H1 (cell line): ENCODE measurements at regions not wholly inside any gene's neighbourhood (a gene's known extent, or its start where the extent isn't known, plus 50 kb on each side); places are given as distances from the start of the nearest gene placed in this dataset.

Experiments used
- CHD2 ChIP-seq: IDR thresholded peaks from 2 replicates; pipeline ENCODE4 v1.6.1; 2012; ENCODE audit warnings: low read length, improper control_type of control experiment
- EP300 ChIP-seq, 2 experiments: IDR thresholded peaks; 1 replicate in 1 of 2; 2 replicates in 1 of 2; pipeline ENCODE4 v1.6.1; 2011 to 2012; ENCODE audit warnings: low read depth in 2 of 2, low read length in 2 of 2, mild to moderate bottlenecking in 2 of 2, borderline replicate concordance in 1 of 2, inconsistent platforms in 1 of 2, moderate library complexity in 1 of 2
- JUN ChIP-seq: IDR thresholded peaks from 2 replicates; pipeline ENCODE4 v1.6.1; 2011; ENCODE audit warnings: low read depth, mild to moderate bottlenecking, improper control_type of control experiment, low read length
- JUND ChIP-seq: IDR thresholded peaks from 2 replicates; pipeline ENCODE4 v1.6.1; 2011; ENCODE audit warnings: mild to moderate bottlenecking, improper control_type of control experiment, low read length
- SIRT6 ChIP-seq: IDR thresholded peaks from one replicate; pipeline ENCODE4 v1.7.1; 2012; ENCODE audit warnings: low read length, inconsistent platforms
- TF ChIP-seq, protein P1 (sequence below): IDR thresholded peaks from 2 replicates; pipeline ENCODE4 v1.6.1; 2011; ENCODE audit warnings: low read length, improper control_type of control experiment
- TF ChIP-seq, protein P2 (sequence below), 3 experiments: IDR thresholded peaks; 1 replicate in 2 of 3; 2 replicates in 1 of 3; pipeline versions ENCODE4 v1.5.1 to v1.6.1; 2011; ENCODE audit warnings: low read length in 3 of 3, mild to moderate bottlenecking in 3 of 3, inconsistent platforms in 2 of 3, low read depth in 1 of 3, moderate library complexity in 1 of 3; ENCODE audit not compliant: insufficient read depth in 1 of 3; ENCODE audit errors: control extremely low read depth in 1 of 3

DNA sequence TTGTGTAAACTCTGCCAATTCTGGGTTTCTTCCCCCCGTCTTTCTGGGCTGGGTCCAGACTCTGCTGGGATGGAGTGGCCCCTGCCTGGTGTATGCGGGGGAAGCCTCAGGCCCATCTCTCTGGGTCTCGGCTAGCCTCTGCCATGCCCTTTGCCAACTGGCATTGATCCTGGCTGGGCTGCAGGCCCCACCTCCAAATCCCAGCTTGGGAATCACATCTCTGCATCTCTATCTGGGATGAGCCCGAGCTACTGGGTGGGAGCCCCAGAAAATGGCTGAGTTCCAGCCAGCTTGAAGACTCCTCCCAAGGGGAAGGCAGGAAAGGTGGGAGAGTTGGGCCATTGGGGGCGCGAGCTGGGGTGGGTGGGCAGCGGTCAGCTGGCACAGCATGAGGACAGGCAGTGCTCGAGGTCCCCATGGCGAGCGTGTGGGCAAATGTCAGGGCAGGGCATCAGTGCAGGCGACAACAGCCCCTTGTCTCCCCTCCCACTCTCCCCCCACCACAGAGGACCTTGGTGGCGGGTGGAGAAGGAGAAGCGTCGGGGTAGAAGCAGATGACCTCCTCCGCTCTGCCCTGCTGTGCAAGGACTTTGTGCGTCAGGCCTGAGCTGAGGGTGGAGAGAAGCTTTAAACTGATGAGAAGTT, 139.4 kb downstream of the ASB1 start (continued):
- TF ChIP-seq, protein P1, sequence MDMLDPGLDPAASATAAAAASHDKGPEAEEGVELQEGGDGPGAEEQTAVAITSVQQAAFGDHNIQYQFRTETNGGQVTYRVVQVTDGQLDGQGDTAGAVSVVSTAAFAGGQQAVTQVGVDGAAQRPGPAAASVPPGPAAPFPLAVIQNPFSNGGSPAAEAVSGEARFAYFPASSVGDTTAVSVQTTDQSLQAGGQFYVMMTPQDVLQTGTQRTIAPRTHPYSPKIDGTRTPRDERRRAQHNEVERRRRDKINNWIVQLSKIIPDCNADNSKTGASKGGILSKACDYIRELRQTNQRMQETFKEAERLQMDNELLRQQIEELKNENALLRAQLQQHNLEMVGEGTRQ = no peak
- TF ChIP-seq JUN (no peak), CHD2 (no peak), EP300 (IDR thresholded peaks at IDR 0.05; ENCODE audit: borderline replicate concordance in 1 of 2, low read depth in 2 of 2, low read length in 2 of 2) (no peak), SIRT6 (no peak), JUND (no peak)
- TF ChIP-seq, protein P2, sequence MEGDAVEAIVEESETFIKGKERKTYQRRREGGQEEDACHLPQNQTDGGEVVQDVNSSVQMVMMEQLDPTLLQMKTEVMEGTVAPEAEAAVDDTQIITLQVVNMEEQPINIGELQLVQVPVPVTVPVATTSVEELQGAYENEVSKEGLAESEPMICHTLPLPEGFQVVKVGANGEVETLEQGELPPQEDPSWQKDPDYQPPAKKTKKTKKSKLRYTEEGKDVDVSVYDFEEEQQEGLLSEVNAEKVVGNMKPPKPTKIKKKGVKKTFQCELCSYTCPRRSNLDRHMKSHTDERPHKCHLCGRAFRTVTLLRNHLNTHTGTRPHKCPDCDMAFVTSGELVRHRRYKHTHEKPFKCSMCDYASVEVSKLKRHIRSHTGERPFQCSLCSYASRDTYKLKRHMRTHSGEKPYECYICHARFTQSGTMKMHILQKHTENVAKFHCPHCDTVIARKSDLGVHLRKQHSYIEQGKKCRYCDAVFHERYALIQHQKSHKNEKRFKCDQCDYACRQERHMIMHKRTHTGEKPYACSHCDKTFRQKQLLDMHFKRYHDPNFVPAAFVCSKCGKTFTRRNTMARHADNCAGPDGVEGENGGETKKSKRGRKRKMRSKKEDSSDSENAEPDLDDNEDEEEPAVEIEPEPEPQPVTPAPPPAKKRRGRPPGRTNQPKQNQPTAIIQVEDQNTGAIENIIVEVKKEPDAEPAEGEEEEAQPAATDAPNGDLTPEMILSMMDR (IDR thresholded peaks at IDR 0.05; ENCODE audit: control extremely low read depth in 1 of 3, insufficient read depth in 1 of 3, low read depth in 1 of 3, low read length in 3 of 3) = no peak
